LNCAP (cell line): ENCODE measurements at regions not wholly inside any gene's neighbourhood (a gene's known extent, or its start where the extent isn't known, plus 50 kb on each side); places are given as distances from the start of the nearest gene placed in this dataset.

ENCODE experiments used
- CTCF ChIP-seq: fragments of 450-650 bp; IDR thresholded peaks from 2 replicates; pipeline ENCODE4 v1.5.1; 2017; ENCODE audit warnings: mild to moderate bottlenecking

- no peak for TF ChIP-seq CTCF
These were observed 1374.3 kb upstream of the DDX18 start for GRCh38 chr2:116440104-116440653.

DNA sequence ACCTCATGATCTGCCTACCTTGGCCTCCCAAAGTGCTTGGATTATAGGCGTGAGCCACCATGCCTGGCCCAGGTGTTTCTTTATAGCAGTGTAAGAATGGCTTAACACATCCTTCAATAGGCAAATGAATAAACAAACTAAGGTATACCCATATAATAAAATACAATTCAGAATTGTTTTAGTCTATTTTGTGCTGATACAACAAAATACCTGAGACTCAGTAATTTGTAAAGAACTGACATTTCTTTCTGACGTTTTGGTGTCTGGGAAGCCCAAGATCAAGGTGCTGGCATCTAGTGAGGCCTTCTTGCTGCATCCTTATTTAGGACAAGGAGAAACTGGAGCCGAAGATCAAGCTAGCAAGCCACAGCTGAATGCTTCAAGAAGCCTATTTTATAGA, 1372.1 kb upstream of the DDX18 start:
- TF ChIP-seq CTCF = no peak

GRCh38 chr2:116444256-116444872, 1370.1 kb upstream of the DDX18 start:
- TF ChIP-seq CTCF = no peak

- TF ChIP-seq CTCF = no peak
These were observed 1363.5 kb upstream of the DDX18 start for GRCh38 chr2:116450990-116451389.

- TF ChIP-seq CTCF = no peak
These were observed 1361.8 kb upstream of the DDX18 start for GRCh38 chr2:116452651-116453050.

- TF ChIP-seq CTCF = no peak
These were observed 1358.1 kb upstream of the DDX18 start for GRCh38 chr2:116456429-116456828.

GRCh38 chr2:116467243-116467642, 1347.2 kb upstream of the DDX18 start:
- TF ChIP-seq CTCF = no peak

- TF ChIP-seq CTCF = no peak
These were observed 1337.3 kb upstream of the DDX18 start for GRCh38 chr2:116477229-116477628.
